NCI-H82 treated with DMSO at 0.1 percent for 48 hours (cell line): ENCODE measurements at regions not wholly inside any gene's neighbourhood (a gene's known extent, or its start where the extent isn't known, plus 50 kb on each side); places are given as distances from the start of the nearest gene placed in this dataset.
A peak's percentile ranks its signal among the peaks of the same experiment; 100 is the strongest.
"Not testable (repeated sequence)": the region's sequence is repeated elsewhere in the genome, so short reads cannot be mapped to it uniquely, and the experiment has no call there.

Experiments
- DNase-seq: peaks from one replicate; lab custom pipeline; 2025; ENCODE audit not compliant: unreplicated experiment; lab: John Stamatoyannopoulos, UW

DNA sequence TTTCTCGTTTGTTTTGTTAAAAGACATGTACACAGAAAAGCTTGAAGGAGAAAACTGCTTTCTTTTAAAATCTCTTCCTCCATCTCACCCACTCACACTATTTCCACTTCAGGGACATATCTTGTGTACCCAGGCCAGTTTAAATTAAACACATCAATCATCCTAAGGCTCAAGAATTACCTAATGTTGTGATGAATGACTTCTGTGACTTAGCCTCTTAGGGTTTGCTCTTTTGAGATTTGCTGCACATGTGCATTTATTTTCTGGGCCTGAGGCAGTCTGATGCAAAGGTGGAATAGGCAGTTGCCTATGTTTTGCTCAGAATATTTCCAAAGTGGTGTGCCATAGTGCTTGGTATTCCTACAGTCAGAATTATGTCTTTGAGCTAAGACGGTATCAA lies 439.9 kb upstream of the CHD1 start:
- no peak for DNase-seq

DNA sequence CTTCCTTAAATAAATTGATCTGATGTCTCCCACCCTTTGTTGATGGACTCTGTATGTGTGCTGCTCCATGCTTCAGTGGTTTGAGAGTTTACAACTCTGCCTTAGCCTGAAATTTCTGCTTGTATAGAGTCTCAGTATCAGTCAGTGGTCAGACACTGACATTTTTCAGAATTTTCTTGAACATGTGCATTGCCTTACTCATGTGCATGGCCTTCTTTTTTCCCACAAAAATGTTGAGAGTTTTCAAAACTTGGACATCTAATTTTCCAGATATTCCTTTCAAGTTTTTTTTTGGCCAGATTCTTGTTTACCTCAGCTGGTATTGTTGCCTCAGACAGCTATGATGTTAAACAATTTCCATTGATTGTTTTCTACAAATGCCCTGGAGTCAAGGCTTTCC lies 427.1 kb upstream of the CHD1 start:
- DNase-seq, result no peak

DNA sequence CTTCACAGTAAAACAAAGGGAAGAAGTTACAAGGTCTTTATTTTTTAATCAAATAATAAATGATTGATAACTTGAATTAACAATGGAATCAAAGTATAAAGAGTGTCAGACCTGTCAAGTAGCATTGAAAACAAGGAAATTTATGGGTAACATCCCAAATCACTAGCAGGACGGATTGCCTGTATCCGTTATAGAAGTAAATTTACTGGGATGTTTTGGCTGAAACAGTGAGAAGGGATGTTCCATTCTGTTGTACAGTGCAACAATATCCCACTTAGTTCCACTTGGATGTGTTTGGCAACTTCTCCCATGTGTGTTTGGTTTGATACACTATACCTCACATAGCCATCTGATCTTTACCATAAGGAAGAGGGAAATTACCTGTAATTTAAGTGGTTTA lies 421.0 kb upstream of the CHD1 start:
- no peak for DNase-seq

DNA sequence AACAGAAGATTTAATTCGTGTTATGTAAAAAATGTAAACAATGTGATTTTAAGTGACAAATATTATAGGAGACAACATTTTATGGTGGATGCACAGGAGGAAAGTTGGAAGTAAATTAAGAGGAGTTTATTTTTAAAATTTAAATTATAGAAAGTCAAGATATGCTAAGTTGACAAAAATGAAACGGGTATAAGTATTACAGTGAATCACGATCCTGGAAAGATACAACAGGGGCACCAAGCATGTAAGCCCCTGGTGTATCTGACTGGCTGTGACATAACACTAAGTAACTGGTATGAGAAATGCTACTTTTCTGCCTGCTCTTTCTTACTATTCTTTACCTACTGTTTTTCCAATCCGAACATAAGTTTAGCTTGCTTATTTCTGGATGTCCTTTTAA lies 419.8 kb upstream of the CHD1 start:
- no peak for DNase-seq

DNA sequence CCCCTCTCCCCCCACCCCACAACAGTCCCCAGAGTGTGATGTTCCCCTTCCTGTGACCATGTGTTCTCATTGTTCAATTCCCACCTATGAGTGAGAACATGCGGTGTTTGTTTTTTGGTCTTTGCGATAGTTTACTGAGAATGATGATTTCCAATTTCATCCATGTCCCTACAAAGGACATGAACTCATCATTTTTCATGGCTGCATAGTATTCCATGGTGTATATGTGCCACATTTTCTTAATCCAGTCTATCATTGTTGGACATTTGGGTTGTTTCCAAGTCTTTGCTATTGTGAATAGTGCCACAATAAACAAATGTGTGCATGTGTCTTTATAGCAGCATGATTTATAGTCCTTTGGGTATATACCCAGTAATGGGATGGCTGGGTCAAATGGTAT lies 411.0 kb upstream of the CHD1 start:
- DNase-seq, result not testable (repeated sequence)

DNA sequence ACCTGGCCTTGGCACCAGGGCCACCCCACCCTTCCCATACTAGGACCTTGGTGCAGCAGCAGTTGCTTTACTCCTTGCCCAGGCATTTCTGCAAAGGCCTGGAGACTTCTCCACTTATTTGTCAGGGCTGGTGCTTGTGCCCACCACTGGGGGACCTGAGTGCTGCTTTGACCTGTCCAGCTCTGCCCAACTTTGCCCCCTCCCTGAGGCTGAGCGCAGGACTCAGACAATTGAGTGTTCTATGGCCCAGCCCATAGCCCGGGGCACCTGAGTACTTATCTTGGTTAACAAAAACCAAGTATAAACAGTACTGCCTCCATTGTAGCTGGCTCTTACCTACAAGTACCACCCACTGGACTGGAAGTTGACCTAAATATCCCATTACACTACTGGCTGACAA lies 406.1 kb upstream of the CHD1 start:
- no peak for DNase-seq

DNA sequence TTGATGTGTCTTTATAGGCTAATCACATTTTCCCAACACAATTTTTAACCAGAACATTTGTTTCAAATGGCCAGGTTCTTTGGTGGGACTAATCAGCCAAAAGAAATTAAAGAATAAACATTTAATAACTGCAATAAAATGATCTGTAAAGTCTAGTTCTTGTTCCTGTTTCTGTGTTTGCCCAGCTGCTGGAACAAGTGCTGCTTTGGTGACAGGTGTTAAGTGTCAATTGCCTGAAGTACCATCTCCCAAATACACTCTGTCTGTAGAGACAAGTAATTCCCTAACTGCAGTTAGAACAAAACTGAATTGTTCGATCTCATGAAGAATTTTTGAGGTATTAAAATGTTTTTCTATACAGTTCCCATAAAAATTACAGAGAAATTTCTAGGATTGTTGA lies 402.3 kb upstream of the CHD1 start:
- no peak for DNase-seq

DNA sequence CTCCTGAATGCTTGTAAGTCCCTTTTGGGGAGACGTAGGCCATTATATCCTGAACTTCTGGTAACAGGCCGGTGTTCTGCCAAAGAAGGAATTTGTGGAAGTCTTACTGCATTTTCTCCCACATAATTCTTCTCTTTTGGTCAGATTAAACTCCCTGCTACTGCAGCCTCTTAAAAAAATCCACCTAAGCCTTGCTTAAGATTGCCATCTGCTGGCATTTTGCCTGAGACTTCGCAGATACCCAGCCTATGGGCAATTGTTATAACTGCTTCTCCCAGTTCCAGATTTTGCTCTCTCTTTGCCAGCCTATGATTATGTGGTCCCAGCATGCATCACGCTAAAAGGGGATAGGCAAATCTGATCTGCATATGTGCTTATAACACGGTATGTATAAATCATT lies 391.6 kb upstream of the CHD1 start:
- peak; percentile 52 for DNase-seq

DNA sequence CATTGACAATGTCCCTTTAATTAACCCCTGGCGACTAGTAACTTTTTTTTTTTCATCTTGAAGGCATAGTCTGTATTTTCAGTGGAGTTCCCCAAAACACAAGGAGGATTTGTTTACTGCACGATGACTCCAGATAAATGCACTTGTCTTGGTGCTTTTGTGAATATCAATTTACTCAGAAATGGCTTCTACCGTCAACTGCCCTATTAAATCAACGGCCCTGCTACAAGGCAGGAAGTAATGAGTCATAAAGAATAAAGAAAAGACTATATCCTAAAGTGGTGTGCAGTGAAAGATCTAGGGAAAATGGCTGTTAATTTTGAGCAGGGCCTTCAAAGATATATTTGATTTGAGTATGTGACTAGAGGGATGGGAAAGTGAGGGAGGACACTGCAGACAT lies 388.3 kb upstream of the CHD1 start:
- DNase-seq, result no peak

DNA sequence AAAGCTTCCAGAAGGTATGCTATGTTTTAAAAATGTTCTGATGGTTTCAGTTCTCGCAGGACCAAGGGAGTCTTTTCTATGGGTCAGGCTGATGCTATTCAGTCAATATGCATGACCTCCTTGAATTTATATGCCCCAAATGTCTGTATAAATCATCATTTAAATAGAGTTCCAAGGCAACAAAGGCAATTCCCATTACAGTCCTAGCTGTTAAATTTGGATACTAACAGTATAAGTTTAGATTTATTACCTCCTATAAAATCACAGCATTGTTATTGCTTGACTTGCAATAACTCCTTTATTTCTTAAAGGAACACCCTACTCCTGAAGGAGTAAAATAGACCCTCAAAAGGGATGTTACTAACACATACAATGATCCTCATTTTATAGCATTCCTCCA lies 387.7 kb upstream of the CHD1 start:
- no peak for DNase-seq

DNA sequence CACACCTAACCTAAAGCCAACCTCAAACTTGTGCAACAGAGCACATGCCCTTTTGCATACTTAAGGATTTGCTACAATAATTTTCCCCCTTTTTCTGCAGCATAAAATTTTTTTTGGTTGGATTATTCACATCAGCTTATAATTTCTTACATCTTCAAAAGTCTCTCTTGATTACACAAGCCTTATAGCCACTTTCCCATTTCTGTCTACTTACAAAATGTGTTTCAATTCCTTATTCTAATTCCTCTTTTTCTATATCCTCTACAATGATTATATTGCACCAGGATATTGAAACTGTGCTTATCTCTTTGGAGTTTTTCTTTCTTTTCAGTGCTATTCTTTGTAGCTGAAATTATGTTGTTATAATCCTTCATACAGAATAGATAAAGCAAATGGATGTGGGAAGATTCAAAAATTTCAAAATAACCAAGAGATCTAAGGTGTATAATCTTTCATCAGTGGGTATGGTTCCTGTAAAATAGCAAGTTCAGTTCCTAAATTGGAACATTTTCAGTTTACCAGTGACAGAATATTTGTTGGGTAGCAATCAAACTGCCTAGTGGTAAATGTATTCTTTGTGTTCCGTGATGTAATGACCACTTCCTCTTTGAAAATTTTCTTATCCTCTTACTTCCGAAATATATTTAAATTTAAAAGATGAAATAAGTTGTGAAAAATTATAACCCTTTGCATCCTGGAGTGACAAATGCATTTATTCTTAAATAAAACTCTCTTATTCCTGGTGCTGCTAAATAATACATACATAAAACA lies 386.8 kb upstream of the CHD1 start:
- no peak for DNase-seq

DNA sequence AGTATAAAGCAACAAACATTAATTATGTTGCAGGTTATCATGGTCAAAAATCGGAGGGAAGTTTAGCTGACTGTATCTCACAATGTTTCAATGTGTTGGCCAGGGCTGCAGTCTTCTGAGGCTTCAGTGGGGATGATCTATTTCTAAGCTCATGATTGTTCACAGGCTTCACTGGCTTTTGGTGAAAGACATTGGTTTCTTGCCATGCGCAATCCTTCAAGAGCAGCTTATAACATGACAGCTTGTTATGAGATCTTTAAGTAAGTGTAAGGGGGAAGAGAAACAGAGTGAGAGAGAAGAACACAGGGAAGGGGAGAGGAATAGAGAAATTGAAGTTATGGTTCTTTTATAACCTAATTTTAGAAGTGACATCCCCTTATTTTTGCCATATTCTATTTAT lies 385.9 kb upstream of the CHD1 start:
- DNase-seq, result no peak

DNA sequence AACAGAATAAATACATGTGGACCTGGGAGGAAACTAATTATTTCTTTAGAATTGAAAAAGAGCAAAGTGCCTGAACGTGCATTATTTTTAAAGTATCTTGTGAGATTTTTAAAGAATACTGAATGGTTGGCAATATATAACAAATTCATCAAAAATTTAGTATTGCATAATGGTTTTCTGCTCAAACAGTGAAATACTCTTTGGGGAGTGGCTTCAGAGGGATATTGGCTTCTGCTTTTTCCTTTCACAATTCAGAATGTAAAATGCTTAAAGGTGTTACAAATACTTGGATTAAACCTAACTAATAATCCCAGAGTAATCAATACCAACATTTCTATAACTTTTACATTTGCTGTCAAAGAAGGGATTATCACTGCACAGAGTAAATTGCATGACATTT lies 379.3 kb upstream of the CHD1 start:
- no peak for DNase-seq

DNA sequence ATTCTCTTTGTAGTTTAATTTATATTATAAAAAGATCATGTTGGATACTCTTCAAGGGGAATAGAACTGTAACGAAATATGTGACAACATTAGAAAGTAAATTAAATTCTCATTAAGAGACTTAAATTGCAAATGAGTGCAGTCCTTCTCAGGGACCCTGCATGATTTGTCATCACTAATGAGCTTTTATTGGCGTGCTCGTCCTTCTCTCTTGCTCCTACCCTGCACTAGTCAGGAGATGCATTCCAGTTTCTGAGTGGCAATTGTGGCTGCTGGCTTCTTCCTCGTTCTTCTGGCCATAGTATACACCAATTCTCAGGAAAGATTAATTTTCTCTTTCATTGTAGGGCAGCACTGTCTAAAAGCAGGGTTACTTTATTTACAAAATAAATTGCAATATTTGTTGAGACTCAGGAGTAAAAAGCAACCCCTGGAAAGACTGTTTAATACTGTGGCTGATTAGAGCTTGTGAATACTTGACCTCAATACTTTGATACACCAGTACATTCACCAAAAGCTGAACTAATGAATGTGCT lies 376.3 kb upstream of the CHD1 start:
- DNase-seq, result no peak

DNA sequence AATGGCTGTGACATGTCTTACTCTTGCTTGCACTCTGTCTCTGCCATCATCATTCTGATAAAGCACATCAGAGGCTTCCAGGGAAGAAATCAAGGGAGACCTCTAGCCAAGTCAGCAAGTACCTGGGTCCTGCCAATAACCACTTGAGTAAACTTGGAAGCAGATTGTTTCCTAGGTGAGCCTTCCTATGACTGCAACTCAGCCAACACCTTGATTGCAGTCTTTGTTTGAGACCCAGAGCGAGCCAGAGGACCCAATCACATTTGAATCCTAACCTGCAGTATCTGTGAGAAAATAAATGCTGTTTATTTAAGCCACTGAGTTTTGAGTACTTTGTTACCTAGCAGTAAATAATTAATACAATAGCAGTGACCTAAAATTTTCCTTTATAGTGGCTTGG lies 356.8 kb upstream of the CHD1 start:
- DNase-seq, result no peak

DNA sequence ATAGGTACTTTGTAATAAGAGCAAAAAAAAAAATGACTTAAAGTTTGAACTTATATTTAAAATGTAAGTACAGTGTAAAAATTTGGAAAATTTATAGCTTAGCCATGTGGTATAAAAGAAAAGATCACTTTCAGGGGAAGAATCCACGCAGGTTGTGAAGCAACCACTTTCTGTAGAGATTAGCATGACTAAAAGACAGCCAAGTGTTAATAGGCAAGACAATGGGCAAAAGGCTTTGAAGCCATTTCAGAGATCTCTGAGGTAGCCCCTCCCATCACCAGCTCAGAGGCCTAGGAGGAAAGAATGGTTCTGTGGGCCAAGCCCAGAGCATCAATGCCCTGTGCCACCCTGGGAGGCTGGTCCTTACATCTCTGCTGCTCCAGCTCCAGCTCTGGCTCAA lies 346.3 kb upstream of the CHD1 start:
- no peak for DNase-seq

DNA sequence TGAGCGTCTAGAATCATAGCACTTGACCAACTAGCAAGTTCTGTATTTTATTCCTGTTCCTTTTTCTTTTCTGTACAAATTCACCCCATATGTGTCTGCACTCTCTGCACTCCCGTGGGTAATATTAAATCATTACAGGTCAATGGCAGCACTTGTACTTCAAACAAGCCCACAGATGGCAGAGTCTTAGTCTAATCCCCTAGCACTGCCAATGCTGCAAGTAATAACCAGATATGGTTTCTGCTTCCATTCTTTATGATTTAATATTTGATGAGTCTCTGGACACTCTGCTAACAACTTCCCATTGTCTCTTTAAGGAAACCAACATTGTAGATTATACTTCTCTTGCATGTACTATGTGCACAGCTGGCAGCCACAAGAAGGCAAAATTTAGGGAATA lies 343.8 kb upstream of the CHD1 start:
- peak; percentile 19 for DNase-seq

DNA sequence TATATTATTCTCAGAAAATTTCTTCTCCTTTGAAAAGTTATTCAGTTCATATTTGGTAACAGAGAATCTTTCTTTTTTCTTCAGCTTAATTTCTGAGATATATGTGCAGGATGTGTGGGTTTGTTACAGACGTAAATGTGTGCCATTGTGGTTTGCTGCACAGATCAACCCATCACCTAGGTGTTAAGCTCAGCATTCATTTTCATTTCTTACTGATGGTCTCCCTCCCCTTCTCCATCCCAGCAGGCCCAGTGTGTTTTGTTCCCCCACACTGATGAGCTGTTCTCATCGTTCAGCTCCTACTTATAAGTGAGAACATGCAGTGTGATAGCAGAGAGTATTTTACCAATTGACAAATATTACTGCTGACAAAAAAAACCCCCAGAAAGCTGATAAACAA lies 330.0 kb upstream of the CHD1 start:
- DNase-seq, result no peak

DNA sequence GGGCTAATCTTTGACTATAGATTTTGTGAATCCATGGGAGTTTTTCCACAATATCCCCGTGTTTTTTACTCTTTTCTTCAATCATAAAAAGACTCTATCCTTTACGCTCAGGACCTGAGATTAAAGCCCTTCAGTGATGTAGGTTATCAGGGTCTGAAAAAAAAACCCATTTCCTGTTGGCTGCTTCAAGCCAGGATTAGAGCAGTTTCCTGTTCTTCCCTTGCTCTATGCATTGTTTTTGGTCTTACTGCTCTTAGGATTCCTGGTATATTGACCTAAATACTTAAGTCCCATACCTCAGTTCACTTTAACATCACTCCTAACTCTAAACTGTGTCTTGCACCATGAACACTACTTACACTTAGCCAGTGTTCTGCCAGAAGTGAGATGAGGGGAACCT lies 319.3 kb upstream of the CHD1 start:
- no peak for DNase-seq

DNA sequence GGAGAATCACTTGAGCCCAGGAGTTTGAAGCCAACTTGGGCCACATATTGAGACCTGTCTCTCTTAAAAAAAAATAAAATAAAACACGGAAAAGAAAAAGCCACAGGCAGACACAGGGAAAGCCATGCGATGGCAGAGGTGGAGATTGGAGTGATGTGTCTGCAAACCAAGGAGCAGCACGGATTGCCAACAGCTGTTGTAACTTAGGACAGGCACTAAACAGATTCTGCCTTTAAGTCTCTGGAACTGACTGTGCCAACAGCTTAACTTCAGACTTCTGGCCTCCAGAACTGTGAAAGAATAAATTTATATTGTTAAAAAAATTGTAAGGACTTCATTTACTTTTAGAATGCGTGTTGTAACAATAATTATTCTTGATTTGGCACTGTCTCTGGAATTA lies 318.5 kb upstream of the CHD1 start:
- DNase-seq, result no peak

DNA sequence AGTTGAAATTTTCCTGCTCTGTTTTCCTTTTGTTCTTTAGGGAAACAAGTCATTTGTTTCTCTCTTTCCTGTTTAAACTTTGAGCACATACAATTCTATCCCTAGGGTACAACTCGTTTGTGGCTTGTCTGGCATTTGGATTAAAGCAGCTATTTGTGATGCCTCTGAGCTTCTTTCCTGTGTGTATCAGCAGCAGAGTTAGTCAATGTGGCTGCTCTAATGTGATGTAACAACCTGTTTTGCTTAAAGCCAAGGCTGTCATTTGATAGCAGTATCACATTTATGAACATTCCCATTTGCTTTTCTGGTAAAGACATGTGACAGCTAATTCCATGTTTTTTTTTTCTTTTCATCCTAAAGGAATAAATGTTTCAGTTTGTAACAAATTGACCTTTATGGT lies 314.3 kb upstream of the CHD1 start:
- DNase-seq, result no peak

DNA sequence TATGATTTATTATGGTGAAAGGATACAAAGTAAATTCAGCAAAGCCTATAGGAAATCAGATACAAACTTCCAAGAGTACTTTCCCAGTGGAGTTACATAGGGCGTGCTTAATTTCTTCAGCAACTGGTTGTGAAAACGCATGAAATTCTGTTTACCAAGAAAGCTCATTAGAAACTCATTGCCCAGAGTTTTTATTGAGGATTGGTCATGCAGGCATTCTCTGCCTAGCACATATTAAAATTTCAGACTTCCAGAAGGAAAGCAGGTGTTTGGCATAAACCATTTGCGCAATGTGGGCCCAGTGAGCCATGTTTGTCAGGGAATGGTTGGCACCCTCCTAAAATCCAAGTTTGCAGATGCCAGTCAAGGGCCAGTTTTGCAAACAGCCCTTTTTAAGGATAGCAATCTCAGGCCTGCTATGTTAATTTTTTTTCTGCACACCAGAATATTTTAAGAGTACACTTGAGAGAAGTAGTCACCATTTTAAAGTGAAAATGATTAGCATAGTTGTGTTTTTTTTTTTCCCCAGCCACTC lies 311.1 kb upstream of the CHD1 start:
- no peak for DNase-seq

DNA sequence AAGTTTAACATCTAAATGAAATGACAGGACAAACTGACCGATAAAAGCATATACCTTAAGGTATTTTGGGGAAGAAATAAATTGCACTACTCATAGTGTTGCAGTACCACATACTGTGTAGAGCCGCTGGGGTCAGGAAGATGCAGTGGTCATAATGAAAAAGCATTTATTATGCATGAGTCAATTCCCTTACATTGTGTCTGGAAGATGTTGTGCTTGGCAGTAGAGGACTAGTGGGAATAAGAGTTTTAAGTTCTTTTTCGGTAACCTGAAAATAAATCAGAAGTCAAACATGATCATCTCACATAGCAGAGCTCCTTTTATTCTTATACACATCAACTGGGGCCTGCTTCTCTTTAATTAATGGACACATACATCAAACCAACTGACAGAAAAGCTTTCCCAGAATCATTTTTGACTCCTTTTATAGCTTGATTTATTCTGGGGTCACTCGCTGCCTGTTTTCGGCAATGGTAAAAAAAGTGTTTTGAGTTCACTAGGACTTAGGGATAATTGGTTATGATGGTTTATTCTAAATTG lies 262.5 kb upstream of the CHD1 start:
- DNase-seq, result no peak
